Erythroblast (primary cell): ENCODE measurements at regions not wholly inside any gene's neighbourhood (a gene's known extent, or its start where the extent isn't known, plus 50 kb on each side); places are given as distances from the start of the nearest gene placed in this dataset.
"Not testable (repeated sequence)": the region's sequence is repeated elsewhere in the genome, so short reads cannot be mapped to it uniquely, and the experiment has no call there.

Source experiments
- GATA1 ChIP-seq: IDR thresholded peaks from 2 replicates; pipeline ENCODE4 v1.6.1; 2011; ENCODE audit warnings: low read depth, mild to moderate bottlenecking, control low read depth, low read length, moderate library complexity
- POLR2A ChIP-seq: IDR thresholded peaks from 2 replicates; pipeline ENCODE4 v1.6.1; 2011; ENCODE audit warnings: mild to moderate bottlenecking, low read length

DNA sequence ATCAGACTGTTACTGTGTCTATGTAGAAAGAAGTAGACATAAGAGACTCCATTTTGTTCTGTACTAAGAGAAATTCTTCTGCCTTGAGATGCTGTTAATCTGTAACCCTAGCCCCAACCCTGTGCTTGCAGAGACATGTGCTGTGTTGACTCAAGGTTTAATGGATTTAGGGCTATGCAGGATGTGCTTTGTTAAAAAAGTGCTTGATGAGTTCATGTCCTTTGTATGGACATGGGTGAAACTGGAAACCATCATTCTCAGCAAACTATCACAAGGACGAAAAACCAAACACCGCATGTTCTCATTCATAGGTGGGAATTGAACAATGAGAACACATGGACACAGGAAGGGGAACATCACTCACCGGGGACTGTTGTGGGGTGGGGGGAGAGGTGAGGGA lies 1398.7 kb downstream of the UQCRFS1 start:
- TF ChIP-seq POLR2A, GATA1: not testable (repeated sequence)
